ENCODE measurements at regions not wholly inside any gene's neighbourhood (a gene's known extent, or its start where the extent isn't known, plus 50 kb on each side); places are given as distances from the start of the nearest gene placed in this dataset.
"Not testable (repeated sequence)": the region's sequence is repeated elsewhere in the genome, so short reads cannot be mapped to it uniquely, and the experiment has no call there.

DNA sequence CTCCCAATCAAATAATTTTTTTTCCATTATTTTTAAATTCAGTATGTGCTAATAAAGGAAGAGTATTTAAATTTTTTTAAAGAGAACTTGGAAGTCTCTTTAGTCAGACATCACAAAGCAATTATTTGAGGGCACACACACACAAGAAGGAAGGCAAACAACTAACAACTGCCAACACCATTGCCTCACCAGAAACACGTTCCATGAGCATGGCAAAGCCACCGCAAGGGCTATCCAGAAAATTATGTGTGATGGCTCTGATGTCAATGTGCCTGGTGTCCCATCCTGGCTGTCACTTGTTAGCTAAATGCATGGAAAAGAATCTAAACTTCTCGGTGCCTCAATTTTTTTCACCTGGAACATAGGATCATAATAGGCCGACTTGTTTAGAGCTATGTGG is 262.9 kb downstream of the SEC16B start:
- Histone ChIP-seq H3K4me2 (ENCODE audit: low read length) (no peak overlapping the region), H3K4me3 (ENCODE audit: low read length) (no peak overlapping the region), H3K36me3 (ENCODE audit: insufficient read depth, low read length) (no peaks in the 10 kb centered on the region), H3K4me1 (ENCODE audit: control insufficient read depth, insufficient read depth, low read length) (no peaks in the 10 kb centered on the region), H3K9ac (ENCODE audit: low read depth, low read length) (no peak overlapping the region), H3K27me3 (ENCODE audit: control insufficient read depth, insufficient read depth, low read length) (peaks cover 3% of the 10 kb centered on the region), H3K9me3 (replicated peaks; ENCODE audit: low read length) (no peaks in the 10 kb centered on the region)

DNA sequence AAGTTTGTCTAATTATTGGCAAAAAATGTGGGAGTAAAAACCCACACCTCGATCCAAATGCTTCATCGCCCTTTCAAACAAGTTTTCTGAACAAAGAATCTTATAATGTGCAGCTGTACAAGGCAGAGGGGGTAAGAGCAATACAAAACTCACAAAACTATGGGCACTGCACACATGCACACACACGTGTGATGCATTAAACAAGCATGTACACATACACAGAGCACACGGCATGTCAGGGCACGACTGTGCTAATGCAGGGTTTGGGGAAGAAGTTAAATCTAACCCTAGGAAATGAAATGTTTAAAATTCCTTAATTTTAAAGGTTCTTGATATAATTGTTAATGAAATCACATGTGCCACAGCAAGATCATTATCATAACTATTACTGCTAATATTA is 264.0 kb downstream of the SEC16B start:
- Histone ChIP-seq H3K27me3 (ENCODE audit: control insufficient read depth, insufficient read depth, low read length) (peaks cover 3% of the 10 kb centered on the region), H3K4me2 (ENCODE audit: low read length) (no peak overlapping the region), H3K9ac (ENCODE audit: low read depth, low read length) (no peak overlapping the region), H3K4me3 (ENCODE audit: low read length) (no peak overlapping the region), H3K9me3 (replicated peaks; ENCODE audit: low read length) (no peaks in the 10 kb centered on the region), H3K4me1 (ENCODE audit: control insufficient read depth, insufficient read depth, low read length) (no peaks in the 10 kb centered on the region), H3K36me3 (ENCODE audit: insufficient read depth, low read length) (no peaks in the 10 kb centered on the region)

DNA sequence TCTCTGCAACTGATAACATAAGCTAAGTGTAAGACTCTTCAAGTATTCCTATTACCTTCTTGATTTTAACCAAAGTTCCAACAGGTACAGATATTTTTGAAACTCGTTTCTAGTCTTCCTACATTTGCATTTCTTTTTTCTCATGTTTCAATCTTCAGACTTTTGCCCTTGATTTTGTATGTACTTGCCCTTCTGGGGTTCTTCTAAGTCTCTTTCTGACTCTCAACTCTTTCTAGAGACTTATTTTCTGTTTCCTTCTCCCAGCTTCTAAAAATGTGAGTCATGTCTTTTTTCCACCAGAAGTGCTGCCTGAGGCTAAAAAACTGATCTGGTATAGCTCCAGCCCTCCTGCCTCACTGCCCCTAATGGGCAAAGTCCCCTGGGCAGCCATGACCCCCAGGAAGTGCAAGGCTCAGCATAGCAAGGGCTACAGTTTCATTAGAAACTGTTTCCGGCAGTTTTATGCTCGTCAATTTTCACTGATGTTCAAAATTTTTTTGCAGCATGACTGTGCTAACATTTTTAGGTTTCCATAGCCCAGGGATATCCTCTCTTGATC is 265.9 kb downstream of the SEC16B start:
- Histone ChIP-seq H3K4me3 (ENCODE audit: low read length) (no peak overlapping the region), H3K9ac (ENCODE audit: low read depth, low read length) (no peak overlapping the region), H3K4me1 (ENCODE audit: control insufficient read depth, insufficient read depth, low read length) (no peaks in the 10 kb centered on the region), H3K27me3 (ENCODE audit: control insufficient read depth, insufficient read depth, low read length) (peaks cover 3% of the 10 kb centered on the region), H3K9me3 (replicated peaks; ENCODE audit: low read length) (no peaks in the 10 kb centered on the region), H3K36me3 (ENCODE audit: insufficient read depth, low read length) (no peaks in the 10 kb centered on the region), H3K4me2 (ENCODE audit: low read length) (no peak overlapping the region)

DNA sequence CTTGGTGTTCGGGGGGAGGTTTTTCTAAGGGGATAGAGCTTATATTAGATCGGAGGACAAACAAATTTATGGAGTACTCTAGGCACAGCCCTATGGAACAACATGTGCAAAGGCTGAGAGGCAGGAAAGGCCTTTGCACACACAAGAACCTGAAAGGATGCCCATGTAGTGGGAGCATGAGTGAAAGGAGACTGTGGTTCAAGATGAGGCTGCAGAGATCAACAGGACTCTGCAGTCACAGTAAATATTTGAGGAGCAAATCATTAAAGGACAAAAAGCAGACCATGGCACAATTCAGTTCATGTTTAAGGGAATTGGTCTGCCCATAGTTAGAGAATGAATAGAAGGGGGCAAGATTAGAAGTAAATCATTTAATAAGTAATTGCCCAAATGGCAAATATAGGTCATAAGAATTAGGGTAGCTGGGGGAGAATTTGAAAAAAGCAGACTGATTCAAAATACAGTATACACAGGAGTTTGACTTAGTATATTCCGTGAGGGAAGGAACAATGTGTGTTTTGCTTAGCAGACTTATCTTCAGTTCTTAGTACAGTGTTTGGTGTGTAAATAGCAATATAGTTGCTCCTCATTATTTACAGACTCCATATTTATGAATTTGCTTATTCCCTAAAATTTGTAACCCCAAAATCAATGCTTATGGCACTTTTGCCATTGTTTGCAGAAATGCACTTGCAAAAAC is 268.1 kb downstream of the SEC16B start:
- Histone ChIP-seq H3K9ac (ENCODE audit: low read depth, low read length) (no peak overlapping the region), H3K9me3 (replicated peaks; ENCODE audit: low read length) (no peaks in the 10 kb centered on the region), H3K36me3 (ENCODE audit: insufficient read depth, low read length) (no peaks in the 10 kb centered on the region), H3K27me3 (ENCODE audit: control insufficient read depth, insufficient read depth, low read length) (no peaks in the 10 kb centered on the region), H3K4me1 (ENCODE audit: control insufficient read depth, insufficient read depth, low read length) (no peaks in the 10 kb centered on the region), H3K4me3 (ENCODE audit: low read length) (no peak overlapping the region), H3K4me2 (ENCODE audit: low read length) (no peak overlapping the region)

DNA sequence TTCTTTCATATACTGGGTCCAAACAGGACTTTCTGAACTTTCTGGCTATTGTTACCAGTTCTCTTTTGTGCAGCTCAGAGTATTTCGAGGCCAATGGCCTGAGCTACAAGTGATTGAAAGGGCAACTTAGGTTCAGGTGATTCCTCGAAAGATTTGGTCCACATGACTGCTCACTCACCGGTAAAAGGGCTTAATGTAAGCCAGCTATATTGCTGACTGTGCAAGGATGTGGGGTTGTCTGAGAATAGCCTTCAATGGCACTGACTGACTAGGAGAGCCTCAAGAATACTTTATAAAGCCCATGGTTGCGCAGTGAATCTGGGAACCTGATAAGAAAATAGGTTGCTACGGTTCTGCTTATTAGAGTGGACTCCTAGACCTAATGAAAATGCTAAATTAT is 269.0 kb downstream of the SEC16B start:
- Histone ChIP-seq H3K4me1 (ENCODE audit: control insufficient read depth, insufficient read depth, low read length) (no peaks in the 10 kb centered on the region), H3K9ac (ENCODE audit: low read depth, low read length) (no peak overlapping the region), H3K4me2 (ENCODE audit: low read length) (no peak overlapping the region), H3K9me3 (replicated peaks; ENCODE audit: low read length) (no peaks in the 10 kb centered on the region), H3K27me3 (ENCODE audit: control insufficient read depth, insufficient read depth, low read length) (no peaks in the 10 kb centered on the region), H3K4me3 (ENCODE audit: low read length) (no peak overlapping the region), H3K36me3 (ENCODE audit: insufficient read depth, low read length) (no peaks in the 10 kb centered on the region)

DNA sequence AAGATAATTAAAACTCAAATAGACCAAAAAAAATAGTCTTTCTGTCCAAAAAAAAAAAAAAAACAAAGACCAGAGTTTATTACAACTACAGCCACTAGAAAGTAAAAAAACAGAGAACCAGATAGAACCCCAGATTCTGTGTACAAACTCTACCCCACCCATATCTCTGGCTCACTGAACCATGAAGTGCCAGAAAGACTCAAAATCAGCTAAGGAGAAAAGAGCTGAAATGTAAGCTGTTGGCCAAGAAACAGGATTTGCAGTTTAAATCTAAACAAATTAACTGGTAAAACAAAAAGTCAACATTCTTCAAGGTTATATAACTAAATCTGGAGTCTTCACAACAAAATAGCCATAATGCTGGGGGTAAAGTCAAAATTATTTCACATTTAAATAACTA is 278.9 kb downstream of the SEC16B start:
- Histone ChIP-seq H3K4me1 (ENCODE audit: control insufficient read depth, insufficient read depth, low read length) (no peaks in the 10 kb centered on the region), H3K4me3 (ENCODE audit: low read length) (no peak overlapping the region)

DNA sequence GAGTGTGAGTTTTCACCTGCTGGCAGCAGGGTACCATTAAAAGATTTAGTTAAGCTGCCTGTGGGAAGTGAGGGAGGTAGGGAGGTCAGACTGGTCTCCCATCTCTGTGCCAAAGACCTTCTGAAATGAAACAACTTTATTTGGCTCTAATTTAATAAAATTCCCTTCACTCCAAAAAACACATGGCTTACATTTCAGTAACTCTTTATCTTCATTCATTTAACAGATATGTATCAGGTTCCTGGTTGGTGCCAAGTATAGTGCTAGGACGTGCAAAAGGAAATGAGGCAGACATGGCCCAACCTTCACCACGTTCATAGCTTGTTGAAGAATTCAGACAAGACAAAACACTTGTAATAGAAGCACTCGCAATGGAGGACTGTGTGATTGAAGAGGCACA is 282.3 kb downstream of the SEC16B start:
- Histone ChIP-seq H3K4me1 (ENCODE audit: control insufficient read depth, insufficient read depth, low read length) (no peaks in the 10 kb centered on the region), H3K4me3 (ENCODE audit: low read length) (no peak overlapping the region), H3K27me3 (ENCODE audit: control insufficient read depth, insufficient read depth, low read length) (no peaks in the 10 kb centered on the region), H3K4me2 (ENCODE audit: low read length) (no peak overlapping the region), H3K36me3 (ENCODE audit: insufficient read depth, low read length) (no peaks in the 10 kb centered on the region), H3K9me3 (replicated peaks; ENCODE audit: low read length) (no peaks in the 10 kb centered on the region), H3K9ac (ENCODE audit: low read depth, low read length) (no peak overlapping the region)

More for the DNA sequence above, 278.9 kb downstream of the SEC16B start:
- H3K9me3 ChIP-seq (replicated peaks; ENCODE audit: low read length) = no peaks in the 10 kb centered on the region
- no peak overlapping the region for H3K9ac ChIP-seq (ENCODE audit: low read depth, low read length)
- H3K27me3 ChIP-seq (ENCODE audit: control insufficient read depth, insufficient read depth, low read length) = no peaks in the 10 kb centered on the region
- no peak overlapping the region for H3K4me2 ChIP-seq (ENCODE audit: low read length)
- H3K36me3 ChIP-seq (ENCODE audit: insufficient read depth, low read length) = no peaks in the 10 kb centered on the region

DNA sequence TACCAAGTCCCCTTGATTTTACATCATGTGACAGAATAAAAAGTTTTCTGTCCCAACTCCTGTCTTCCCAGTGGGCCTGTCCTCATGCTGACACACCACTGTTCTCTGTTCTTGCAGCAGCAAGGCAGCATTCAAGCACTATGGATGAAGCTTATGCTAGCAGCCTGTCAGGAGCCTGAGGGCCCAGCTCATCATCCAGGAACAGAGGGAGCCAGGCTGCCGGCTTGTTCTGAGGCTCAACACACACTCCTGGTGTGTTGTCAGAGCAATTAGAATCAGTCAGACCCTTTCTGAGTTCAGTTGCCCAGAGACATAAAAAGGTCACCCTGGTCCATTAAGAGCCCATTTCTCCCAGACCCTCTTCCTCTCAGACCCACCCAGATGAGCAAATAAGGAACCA is 282.9 kb downstream of the SEC16B start:
- no peak overlapping the region for H3K9ac ChIP-seq (ENCODE audit: low read depth, low read length)
- H3K4me3 ChIP-seq (ENCODE audit: low read length) = no peak overlapping the region
- H3K27me3 ChIP-seq (ENCODE audit: control insufficient read depth, insufficient read depth, low read length) = no peaks in the 10 kb centered on the region
- H3K9me3 ChIP-seq (replicated peaks; ENCODE audit: low read length) = no peaks in the 10 kb centered on the region
- H3K4me1 ChIP-seq (ENCODE audit: control insufficient read depth, insufficient read depth, low read length) = no peaks in the 10 kb centered on the region
- no peak overlapping the region for H3K4me2 ChIP-seq (ENCODE audit: low read length)
- H3K36me3 ChIP-seq (ENCODE audit: insufficient read depth, low read length) = no peaks in the 10 kb centered on the region

DNA sequence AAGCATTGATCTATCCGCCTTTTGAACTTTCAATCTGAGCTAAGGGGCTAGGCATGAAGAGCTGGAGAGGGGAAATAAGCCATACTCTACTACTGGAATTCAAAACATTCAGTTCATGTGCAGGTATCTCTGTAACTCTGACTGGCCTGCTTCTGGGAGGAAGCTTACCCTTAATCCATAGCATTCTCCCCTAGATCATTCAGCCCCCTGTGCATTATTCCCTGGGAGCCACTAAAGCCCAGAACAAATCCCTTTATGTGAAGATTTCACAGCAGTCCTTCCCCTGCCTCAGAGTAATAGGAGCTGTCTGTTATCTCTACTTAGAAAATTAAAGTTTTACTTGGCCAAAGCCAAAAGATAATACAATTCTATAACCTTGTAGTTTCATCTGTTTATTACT is 300.7 kb downstream of the SEC16B start:
- H3K4me3 ChIP-seq (ENCODE audit: low read length) = no peak overlapping the region
- H3K27me3 ChIP-seq (ENCODE audit: control insufficient read depth, insufficient read depth, low read length) = no peaks in the 10 kb centered on the region
- no peaks in the 10 kb centered on the region for H3K9me3 ChIP-seq (replicated peaks; ENCODE audit: low read length)
- no peak overlapping the region for H3K4me2 ChIP-seq (ENCODE audit: low read length)
- no peaks in the 10 kb centered on the region for H3K36me3 ChIP-seq (ENCODE audit: insufficient read depth, low read length)
- no peak overlapping the region for H3K9ac ChIP-seq (ENCODE audit: low read depth, low read length)
- H3K4me1 ChIP-seq (ENCODE audit: control insufficient read depth, insufficient read depth, low read length) = no peaks in the 10 kb centered on the region

DNA sequence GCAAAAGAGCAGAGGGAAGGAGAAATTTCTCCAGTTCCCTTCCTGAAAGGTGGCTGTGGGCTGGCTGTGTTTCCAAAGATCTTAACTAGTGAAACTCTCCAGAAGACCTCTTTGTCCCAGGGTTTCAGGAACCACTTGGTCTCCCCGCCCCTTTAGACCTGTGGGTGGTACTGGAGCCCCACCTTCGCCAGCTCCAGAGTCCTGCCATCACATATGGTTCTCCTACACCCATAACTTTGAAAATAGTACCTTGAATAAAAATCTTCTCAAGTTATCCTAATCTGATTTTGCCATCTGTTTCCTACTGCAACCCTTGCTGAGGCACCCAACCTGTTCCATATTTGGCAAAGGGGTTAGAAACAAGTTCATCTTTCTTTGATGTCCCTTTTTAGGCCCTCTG is 303.9 kb downstream of the SEC16B start:
- no peak overlapping the region for H3K4me3 ChIP-seq (ENCODE audit: low read length)
- H3K27me3 ChIP-seq (ENCODE audit: control insufficient read depth, insufficient read depth, low read length) = no peaks in the 10 kb centered on the region
- no peaks in the 10 kb centered on the region for H3K36me3 ChIP-seq (ENCODE audit: insufficient read depth, low read length)
- H3K4me1 ChIP-seq (ENCODE audit: control insufficient read depth, insufficient read depth, low read length) = no peaks in the 10 kb centered on the region
- H3K9ac ChIP-seq (ENCODE audit: low read depth, low read length) = no peak overlapping the region
- no peak overlapping the region for H3K4me2 ChIP-seq (ENCODE audit: low read length)
- no peaks in the 10 kb centered on the region for H3K9me3 ChIP-seq (replicated peaks; ENCODE audit: low read length)

DNA sequence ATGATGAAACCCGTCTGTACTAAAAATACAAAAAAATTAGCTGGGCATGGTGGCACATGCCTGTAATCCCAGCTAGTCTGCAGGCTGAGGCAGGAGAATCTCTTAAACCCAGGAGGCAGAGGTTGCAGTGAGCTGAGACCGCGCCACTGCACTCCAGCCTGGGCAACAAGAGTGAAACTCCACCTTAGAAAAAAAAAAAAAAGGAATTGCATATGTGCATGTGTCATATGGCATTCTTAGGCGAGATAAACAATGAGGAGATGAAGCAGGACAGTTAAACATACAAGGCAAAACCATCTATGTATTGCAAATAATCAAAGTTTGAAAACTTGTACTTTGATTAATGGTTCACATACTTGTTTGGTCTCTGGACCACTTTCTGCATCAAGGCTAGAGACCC is 305.1 kb downstream of the SEC16B start:
- H3K4me3 ChIP-seq (ENCODE audit: low read length); H3K4me1 ChIP-seq (ENCODE audit: control insufficient read depth, insufficient read depth, low read length); H3K36me3 ChIP-seq (ENCODE audit: insufficient read depth, low read length); H3K9me3 ChIP-seq (replicated peaks; ENCODE audit: low read length); H3K4me2 ChIP-seq (ENCODE audit: low read length); H3K27me3 ChIP-seq (ENCODE audit: control insufficient read depth, insufficient read depth, low read length); H3K9ac ChIP-seq (ENCODE audit: low read depth, low read length): not testable (repeated sequence)

DNA sequence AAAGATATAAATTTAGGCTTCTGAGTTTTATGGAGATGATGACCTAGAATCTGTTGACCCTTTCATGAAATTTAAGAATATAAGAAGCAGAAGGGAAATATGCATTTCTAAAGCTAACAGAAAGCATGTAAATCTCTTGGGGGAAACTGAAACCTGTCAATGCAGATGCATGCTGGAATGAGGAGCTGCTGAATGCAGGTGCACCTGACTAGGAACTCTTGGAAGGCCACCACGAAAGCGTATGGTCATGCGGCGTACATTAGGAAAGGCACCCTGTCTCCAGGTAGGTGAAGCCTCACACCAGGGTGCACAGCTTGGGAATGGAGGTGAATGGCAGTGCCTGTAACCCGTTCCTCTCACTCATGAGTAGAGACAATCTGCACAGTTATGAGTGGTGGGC is 309.7 kb downstream of the SEC16B start:
- no peak overlapping the region for H3K4me2 ChIP-seq (ENCODE audit: low read length)
- H3K4me1 ChIP-seq (ENCODE audit: control insufficient read depth, insufficient read depth, low read length) = no peaks in the 10 kb centered on the region
- H3K9ac ChIP-seq (ENCODE audit: low read depth, low read length) = no peak overlapping the region
- H3K27me3 ChIP-seq (ENCODE audit: control insufficient read depth, insufficient read depth, low read length) = no peaks in the 10 kb centered on the region
- no peak overlapping the region for H3K4me3 ChIP-seq (ENCODE audit: low read length)
- H3K9me3 ChIP-seq (replicated peaks; ENCODE audit: low read length) = no peaks in the 10 kb centered on the region
- no peaks in the 10 kb centered on the region for H3K36me3 ChIP-seq (ENCODE audit: insufficient read depth, low read length)

Measured in skeletal muscle satellite cell (primary cell).